GM18870 (cell line): ENCODE measurements at regions not wholly inside any gene's neighbourhood (a gene's known extent, or its start where the extent isn't known, plus 50 kb on each side); places are given as distances from the start of the nearest gene placed in this dataset.
"Not testable (repeated sequence)": the region's sequence is repeated elsewhere in the genome, so short reads cannot be mapped to it uniquely, and the experiment has no call there.

Experiments
- ATAC-seq: cut with Tn5 transposase; IDR thresholded peaks from one replicate; pipeline ENCODE4 v1.9.1; 2021; ENCODE audit warnings: moderate library complexity; ENCODE audit not compliant: unreplicated experiment

DNA sequence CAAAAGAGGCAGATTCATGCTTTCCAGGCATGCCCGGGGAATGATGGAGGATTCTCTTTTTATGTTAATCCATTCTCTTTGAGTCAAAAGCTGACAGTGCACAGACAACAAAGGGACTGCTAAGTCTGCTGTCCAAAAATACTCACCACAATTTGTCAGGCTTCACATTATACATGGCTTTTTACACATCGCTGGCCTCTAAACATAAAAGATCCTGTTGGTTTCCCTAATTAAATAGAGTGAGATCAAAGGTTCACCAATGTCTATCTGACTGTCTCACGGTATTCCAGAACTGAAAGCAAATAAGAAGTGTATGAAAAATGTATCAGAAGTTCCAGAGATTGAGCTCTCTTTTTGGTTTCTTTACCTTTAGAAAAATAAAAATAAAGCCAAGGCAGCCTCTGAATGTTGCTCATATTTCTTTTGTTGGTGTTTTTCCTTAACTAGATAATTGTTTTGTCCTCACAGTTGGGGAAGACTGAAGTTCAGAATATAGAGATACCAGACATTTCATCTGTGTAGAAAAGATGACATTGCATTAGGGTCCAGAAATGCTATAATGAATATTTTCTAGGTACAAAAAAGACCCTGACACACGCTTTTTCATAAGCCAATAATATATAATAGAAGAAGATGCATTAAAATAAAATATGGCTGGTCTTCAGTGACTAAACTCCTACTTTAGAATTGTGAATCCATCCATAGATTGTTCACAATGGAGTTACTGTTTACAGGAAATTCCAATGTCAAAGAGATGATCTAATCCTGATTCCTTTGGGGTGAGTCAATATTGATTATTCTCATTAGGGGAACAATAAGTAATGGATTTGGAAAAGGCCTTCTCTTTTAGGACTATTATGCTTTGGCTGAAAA, 688.2 kb upstream of the CDH6 start:
- no peak for ATAC-seq

DNA sequence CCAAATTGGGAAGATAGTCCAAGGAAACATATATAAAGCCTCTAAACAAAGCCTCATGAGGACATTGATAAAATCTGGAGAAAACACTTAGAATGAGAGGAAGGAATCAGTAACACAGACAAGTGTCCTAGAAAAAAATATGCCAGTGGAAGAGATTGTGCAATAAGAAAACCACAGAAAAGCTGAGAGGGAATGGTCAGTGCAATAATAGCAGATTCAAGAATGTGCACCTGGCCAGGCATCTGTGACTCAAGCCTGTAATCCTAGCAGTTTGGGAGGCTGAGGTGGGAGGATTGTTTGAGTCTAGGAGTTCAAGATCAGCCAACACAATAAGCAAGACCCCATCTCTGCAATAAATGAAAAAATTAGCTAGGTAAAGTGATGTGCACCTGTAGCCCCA, 691.2 kb upstream of the CDH6 start:
- no peak for ATAC-seq

DNA sequence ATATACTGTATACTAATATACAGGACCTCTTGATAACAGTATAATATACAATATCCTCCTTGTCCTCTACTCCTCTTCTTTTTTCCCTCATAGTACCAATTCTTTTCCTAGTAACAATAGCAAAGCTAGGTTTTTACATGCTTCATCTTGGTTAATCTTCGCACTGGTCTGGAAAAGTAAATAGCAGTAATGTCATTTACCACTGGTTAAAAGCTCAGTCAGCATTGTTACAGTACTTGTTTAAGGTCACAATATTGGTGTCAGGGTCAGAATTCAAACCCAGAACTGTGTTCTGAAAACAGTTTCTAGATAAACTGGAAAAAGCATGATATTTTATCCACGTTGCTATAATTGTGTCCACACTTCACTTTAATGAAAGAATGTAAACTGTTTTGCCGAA, 692.4 kb upstream of the CDH6 start:
- no peak for ATAC-seq

DNA sequence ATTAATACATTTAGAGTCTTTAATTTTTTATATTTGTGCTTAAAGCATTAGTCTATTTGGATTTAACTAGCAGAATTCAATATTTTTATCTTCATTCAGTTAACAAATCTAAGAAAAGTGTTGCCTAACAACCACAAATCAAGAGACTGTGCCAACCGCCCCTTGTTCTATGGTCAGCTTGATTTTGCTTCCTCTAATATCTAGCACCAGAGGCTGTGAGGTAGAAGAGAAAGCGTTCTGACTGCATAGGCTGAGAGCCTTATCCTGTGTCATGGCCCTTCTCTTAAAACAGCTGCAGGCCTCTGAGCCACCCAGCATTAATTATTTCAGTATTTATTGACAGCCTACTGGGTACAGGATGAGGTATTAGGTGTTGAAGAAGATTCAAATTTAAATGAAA, 693.0 kb upstream of the CDH6 start:
- ATAC-seq, result no peak

DNA sequence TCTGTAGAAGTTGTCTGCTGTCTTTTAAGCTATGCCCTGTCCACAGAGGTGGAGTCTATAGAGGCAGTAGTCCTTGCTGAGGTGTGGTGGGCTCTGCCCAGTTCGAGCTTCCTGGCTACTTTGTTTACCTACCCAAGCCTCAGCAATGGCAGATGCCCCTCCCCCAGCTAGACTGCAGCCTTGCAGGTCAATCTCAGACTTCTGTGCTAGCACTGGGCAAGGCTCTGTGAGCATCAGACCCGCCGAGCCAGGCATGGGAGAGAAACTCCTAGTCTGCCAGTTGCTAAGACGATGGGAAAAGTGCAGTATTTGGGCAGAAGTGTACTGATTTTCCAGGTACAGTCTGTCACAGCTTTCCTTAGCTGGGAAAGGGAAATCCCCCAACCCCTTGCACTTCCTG, 694.1 kb upstream of the CDH6 start:
- ATAC-seq, result no peak

DNA sequence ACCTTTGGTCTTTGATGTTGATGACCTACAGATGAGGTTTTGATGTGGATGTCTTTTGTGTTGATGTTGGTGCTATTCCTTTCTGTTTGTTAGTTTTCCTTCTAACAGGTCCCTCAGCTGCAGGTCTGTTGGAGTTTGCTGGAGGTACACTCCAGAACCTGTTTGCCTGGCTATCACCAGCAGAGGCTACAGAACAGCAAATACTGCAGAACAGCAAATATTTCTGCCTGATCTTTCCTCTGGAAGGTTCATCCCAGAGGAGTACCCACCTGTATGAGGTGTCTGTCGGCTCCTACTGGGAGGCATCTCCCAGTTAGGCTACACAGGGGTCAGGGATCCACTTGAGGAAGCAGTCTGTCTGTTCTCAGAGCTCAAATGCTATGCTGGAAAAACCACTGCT, 694.5 kb upstream of the CDH6 start:
- ATAC-seq, result no peak

DNA sequence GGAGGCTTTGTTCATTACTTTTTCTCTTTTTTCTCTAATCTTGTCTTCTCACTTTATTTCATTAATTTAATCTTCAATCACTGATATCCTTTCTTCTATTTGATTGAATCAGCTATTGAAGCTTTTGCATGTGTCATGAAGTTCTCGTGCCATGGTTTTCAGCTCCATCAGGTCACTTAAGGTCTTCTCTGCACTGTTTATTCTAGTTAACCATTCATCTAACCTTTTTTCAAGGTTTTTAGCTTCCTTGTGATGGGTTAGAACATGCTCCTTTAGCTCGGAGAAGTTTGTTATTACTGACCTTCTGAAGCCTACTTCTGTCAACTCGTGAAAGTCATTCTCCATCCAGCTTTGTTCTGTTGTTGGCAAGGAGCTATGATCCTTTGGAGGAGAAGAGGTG, 695.0 kb upstream of the CDH6 start:
- ATAC-seq, result not testable (repeated sequence)

DNA sequence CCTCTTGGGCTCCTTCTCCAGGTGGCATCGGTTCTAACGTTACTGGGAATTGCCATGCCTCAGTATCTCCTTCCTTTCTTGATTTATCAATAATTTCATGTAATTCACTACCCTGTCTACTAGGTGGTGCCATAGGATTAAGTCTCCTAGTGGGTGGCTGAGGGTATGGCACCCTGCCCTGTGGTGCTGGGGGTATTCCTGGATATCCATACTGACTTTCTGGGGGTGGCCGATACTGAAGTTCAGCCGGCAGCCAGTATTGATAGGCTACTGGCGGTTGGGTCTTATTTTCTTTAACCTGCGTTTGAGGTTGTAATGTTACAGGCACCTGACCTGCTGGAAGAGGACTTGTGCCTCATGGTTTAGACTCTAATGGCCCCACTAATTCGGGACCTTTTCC, 699.4 kb upstream of the CDH6 start:
- not testable (repeated sequence) for ATAC-seq

DNA sequence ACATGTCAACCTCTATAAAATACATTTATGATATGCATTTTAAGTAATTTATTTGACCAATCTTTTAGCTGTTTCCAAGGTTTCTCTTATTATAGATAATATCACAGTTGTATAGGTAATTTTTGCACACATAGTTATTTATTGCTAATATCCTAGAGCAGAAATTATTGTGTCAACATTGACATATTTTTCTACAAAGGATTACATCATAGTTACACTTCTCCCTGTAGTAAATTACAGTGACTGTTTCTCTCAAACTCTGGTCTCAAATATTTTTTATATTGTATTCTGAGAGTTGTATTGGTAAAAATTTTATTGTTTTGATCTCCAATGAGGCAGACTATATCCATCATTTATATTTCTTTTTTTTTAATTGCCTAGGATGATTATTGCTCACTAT, 714.4 kb upstream of the CDH6 start:
- no peak for ATAC-seq

DNA sequence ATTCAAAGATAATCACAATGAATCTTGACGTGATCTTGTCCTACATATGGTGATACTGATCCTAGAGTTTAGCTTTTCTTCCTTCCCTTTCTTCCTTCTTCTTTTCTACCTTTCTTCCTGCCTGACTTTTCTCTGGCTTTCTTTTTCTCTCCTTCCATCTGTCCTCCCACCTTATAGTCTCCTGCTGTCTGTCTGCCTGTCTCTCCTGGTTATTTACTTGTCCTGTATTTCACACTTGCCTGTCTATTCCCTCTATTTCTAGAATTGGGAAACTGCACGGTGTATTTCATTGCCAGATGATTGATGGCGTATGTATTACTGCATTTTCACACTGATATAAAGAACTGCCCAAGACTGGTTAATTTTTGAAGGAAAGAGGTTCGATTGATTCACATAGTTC, 718.1 kb upstream of the CDH6 start:
- no peak for ATAC-seq

DNA sequence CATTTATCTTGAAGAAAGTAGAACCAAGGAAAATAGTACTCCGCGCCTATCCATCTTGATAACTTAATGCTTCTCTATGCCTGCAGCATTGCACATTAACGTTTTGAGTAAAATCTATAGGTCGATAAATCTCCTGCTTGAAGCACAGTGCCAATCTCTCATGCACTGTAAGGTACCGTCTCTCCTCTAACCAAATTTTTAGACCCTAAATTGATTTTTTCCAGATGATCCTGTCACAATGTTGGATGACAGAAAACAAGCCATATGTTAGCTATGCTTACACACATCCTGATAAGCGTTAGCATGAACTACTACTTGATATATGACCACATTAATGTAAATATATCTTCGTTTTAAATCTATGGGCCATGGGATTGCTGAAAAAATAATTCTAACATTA, 723.8 kb upstream of the CDH6 start:
- no peak for ATAC-seq

DNA sequence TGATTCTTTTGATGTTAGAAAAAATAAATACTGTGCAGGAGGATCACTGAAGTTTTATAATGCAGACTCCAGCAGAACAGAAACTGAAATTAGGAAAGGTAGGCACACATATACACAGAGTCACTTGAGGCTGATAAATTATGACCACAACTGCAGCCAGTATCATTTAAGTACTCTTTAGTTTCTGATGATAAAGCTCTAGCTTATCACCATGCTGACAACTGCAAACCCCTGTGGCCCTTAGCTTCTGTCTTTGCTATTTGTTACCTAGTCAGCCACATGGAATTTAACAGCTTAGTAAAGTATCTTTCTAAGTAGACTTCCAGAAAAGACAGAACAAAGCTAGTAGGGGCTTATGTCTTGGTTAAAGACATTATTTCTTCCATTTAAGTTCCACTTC, 734.8 kb upstream of the CDH6 start:
- no peak for ATAC-seq

DNA sequence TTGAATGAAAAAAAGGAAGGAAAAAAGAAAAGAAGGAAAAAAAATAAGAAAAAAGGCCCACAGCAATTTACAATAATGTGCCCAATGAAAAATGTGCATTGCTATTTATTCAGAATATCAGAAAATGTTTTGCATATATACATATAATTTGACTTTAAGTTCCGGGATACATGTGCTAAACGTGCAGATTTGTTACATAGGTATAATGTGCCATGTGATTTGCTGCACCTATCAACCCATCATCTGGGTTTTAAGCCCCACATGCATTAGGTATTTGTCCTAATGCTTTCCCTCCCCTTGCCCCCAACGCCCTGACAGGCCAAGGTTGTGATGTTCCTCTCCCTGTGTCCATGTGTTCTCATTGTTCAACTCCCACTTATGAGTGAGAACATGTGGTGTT, 738.0 kb upstream of the CDH6 start:
- ATAC-seq, result not testable (repeated sequence)

DNA sequence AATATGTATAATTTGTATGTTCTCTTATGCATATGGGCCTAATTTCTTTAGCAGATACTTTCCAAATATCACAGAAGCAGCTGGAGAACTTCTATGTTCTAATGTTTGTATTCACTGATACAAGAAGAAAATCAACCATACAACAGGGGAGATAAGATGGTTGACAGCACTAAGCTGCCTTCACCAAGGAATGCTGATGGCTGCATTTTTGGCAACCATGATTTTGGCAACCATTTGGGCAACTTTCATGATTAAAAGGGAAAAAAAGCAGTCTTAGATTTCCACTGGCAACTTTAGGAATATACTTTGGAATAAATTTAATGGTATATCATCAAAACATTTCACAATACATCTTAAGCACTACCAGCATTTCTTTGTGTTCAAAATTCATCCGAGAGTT, 740.3 kb upstream of the CDH6 start:
- ATAC-seq, result no peak

DNA sequence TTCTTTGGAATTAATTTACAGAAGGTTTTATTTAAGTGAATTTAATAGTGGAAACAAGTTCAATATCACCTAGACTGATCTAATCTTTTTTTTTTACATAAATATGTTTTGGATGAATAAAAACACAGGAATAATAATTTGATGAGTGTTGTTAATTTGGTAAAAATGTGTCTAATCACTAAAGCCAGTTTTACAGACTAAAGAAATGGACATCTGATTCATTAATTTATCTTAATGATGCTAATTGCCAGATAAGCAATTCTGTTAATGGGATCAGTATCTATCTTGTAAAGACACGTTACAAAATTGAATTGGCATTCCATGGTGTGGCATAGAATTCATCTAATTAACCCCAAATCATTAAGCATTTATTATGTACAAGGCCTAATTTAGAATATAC, 743.3 kb upstream of the CDH6 start:
- no peak for ATAC-seq

DNA sequence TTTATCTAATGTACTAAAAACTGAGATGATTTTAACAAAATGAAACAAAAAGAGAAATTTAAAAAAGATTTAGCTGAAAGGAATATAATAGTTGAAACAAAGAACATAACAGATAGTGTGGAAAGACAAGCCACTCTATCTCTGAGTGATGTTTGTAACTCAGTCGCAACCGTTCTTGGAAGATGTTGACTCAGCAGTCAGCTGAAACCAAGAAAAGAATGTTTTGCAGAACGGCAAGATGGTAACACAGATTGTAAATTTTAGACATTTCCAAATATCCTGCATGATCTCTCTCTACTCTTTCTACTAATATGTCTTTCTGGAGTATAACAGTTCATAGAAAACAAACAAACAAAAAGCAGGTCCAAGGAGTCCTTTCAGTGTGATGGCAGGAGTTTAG, 746.1 kb upstream of the CDH6 start:
- ATAC-seq, result no peak

DNA sequence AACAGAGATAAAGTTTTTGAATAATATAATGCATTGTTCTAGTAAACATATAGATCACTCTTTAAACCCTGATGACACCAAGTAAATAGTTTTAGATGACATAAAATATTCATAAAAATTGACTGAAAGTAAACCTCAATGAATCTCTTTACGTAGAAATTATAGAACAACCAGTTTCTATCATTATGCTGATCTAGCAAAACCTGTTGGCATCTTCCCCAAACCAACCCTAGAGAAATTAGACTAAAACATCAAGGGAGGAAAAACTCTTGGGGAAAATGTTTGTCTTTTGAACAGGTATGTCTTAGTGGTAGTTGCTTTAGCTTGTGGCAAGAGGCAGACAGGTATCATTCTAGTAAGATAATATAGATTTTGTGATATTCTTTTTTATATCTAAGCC, 747.0 kb upstream of the CDH6 start:
- no peak for ATAC-seq

DNA sequence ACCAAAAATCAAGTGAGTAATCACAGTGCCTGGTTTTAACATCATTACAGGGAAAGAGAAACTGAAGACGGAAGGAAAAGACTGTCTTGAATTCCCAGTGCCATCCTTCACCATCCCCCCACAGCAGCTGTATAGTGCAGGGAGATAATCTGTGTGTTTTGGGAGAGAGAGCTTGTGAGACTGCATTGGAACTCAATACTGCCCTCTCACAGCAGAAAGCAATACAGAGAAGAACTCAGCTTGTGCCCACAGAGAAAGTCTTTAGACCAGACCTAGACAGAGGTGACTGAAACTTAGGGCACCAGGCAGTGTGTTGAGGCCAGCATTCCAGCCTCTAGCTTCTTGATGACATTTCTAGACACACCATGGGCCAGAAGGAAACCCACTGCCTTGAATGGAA, 754.7 kb upstream of the CDH6 start:
- ATAC-seq, result no peak

DNA sequence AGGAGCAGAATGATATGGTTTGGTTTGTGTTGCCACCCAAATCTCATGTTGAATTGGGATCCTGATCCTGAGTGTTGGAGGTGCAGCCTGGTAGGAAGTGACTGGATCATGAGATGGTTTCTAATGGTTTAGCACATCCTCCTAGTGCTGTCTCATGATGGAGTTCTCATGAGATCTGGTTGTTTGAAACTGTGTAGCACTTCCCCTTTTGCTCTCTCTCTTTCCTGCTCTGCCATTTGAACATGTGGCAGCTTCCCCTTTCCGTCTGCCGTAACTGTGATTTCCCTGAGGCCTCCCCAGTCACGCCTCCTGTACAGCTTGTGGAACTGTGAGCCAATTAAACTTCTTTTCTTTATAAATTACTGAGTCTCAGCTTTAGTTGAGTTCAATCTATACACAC, 756.8 kb upstream of the CDH6 start:
- no peak for ATAC-seq

DNA sequence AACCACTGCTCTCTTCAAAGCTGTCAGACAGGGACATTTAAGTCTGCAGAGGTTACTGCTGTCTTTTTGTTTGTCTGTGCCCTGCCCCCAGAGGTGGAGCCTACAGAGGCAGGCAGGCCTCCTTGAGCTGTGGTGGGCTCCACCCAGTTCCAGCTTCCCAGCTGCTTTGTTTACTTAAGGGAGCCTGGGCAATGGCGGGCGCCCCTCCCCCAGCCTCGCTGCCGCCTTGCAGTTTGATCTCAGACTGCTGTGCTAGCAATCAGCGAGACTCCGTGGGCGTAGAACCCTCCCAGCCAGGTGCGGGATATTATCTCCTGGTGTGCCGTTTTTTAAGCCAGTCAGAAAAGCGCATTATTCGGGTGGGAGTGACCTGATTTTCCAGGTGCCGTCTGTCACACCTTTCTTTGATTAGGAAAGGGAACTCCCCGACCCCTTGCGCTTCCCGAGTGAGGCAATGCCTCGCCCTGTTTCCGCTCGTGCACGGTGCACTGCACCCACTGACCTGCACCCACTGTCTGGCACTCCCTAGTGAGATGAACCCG, 764.5 kb upstream of the CDH6 start:
- ATAC-seq, result not testable (repeated sequence)

DNA sequence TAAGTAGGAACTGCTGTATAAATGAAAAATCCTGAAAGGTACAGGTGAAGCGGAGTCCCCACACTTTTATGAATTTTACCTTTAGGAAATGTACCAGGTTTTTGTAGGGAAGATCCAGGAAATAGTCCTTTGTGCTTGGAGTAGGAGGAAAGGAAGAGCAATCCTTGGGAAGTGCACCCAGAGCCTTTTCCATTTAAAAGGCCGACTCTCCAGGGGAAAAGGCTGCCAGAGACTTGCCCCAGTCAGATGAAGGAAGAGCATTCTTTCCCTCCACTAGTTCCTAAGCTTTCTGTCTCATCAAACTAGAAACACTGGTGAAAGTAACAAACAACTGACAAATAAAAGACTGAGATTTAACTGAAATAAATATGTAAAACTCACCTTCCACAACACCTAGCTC, 779.4 kb upstream of the CDH6 start:
- ATAC-seq, result no peak

DNA sequence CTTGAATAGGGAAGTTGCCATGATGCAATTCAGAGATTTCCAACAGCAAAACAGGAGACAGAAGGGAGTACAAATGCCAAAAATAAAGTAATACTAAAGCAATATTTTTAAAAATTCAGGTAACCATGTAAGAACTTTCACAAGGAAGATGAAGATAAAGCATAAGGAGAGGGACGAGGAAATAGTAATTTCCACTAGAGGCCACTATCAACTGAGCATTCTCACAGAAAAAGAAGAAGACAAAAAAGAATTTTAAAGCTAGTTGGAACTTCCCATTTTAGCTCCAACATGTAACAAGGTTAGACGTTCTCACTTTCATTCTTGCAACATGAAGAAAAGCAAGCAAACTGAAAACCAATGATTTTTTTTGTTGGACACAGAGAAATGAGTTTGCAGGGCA, 779.9 kb upstream of the CDH6 start:
- no peak for ATAC-seq

DNA sequence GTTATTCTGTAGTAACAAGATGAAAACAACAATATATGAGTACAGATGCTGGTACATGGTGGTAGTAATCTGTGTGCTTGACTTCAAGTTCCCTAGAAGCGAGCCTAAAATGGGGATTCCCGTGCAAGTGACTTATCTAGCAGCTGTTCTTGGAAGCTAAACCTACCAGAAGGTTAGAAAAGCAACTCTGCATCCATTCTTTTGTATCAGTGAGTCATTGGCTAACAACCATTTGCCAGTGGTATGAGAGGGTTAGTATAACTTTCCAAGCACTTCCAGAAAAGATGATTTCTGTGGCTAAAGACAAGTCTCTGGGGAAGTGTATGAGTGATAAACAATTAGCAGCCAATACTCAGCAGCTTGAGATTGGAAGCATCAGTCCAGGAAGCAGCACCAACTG, 787.7 kb upstream of the CDH6 start:
- ATAC-seq, result no peak
